KG1 (cell line): ENCODE measurements at regions not wholly inside any gene's neighbourhood (a gene's known extent, or its start where the extent isn't known, plus 50 kb on each side); places are given as distances from the start of the nearest gene placed in this dataset.

Source experiments
- DNase-seq: peaks from one replicate; lab custom pipeline; 2025; lab: John Stamatoyannopoulos, UW

DNA sequence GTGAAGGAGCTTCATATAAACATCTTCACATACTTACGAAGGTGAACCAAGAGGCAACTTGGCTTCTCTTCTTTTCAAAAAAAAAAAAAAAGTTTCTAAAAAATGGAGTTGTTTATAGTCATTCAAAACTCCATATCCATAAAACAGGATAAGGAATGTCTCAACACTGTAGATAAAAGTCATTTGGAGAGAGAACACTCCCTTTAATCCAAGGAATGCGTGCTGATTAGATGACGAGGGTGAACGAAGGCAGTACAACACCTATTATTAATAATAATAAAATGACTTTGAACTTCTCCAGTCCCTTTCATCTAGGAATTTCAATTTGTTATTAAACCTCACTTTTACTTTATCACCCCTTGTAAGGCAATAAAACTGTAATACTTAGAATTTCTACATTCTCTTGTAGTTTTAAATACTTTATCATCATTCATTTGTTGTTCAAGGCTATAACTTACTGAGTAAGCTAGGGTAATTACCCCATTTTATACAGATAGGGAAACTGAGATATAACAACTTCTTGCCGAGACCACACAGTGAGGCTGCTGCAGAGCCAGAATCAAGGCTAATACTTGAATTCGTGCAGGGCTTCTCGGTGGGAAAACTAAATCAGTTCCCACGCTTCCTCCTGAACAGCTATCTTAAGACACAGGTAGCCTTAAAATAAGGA is 377.1 kb downstream of the EFNA5 start:
- no peak for DNase-seq

DNA sequence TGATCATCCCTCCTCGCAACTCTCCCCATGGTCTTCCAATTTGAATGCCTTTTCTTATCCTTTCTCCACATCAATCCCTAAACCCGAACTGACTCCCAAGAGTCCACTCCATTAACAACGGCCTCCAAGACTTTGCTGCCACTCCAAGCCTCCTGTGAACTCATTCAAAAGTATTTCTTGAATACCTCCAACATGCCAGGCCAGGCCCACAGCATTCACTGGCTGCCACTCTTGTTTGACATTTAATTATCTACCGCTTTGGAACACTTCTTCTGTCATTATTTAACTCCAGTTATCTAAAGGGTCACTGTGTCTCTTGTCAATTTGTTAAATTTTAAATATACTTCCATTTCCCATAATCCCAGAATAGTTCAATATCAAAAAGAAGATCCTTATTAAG is 378.9 kb downstream of the EFNA5 start:
- DNase-seq, result no peak

GRCh38 chr5:107290780-107291398 is 379.8 kb downstream of the EFNA5 start:
- no peak for DNase-seq

- no peak for DNase-seq
Measured at GRCh38 chr5:107289030-107289714, 381.6 kb downstream of the EFNA5 start.

- DNase-seq, result no peak
Measured at GRCh38 chr5:107286447-107287098, 384.2 kb downstream of the EFNA5 start.

DNA sequence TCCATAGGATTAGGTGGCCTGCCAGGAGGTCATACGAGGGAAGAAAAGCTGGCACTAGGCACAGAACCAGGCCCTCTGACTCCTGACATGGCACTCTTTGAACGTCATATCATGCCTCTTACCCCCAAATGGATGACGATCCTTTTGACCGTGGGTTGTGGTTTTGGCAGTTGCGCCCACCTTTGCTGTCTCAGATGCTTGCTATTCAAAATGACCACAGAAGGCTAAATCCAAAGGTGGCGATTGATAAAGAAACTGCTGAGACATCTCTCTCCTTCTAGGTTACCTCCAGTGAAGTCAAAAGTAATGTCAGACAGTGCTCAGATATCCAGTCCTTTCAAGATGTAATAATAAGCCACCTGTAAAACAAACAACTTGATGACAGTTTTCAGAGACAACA is 385.0 kb downstream of the EFNA5 start:
- DNase-seq, result no peak

DNA sequence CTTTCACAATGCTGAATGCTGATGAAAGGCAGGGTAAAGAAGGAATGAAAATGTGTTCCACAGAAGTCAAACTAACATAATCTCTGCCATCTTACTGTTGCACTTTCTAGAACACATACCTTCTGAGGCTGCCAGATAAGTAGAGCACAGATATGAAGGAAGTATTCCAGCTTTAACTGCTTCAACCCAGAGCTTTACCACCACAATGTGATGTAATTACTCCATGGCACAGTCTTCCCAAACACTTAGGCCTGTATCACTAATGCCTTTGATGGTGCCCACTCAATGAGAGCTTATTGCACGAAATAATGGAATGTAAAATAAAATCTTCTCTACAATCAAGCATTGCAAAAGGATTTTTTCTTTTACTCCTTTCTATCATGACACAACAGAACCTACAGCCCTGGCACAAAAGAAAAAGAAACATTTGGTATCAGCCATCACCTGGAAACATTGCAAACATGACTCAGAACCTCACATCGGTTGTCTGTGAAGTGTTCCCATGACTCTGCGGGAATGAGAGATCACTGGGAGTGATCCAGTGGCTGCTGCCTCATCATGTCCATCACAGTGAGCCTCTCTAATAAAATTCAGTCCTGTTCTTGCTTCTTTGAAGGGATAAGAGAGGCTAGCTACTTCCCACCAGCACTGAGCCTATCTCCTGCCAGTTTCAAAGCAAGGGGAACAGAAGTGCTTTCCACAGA is 385.8 kb downstream of the EFNA5 start:
- DNase-seq, result no peak

DNA sequence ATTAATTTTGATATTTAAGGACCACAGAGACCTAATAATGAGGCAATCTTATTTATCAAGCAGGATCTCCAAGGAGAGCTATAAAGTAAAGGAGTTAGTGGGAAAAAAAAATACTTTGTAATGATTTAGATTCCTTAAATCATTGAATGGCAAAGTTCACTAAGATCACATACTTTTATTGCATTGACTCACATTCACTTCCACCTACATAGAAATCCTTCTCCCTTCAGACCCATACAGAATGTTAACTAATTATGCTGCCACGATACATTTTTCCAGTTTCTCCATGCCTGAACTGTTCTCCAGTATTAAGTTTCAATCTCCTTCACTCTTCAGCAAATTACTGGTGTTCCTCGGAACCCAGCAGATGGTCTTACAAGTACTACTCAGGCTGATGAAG is 388.7 kb downstream of the EFNA5 start:
- no peak for DNase-seq

GRCh38 chr5:107278774-107279173 is 392.0 kb downstream of the EFNA5 start:
- DNase-seq, result no peak

DNA sequence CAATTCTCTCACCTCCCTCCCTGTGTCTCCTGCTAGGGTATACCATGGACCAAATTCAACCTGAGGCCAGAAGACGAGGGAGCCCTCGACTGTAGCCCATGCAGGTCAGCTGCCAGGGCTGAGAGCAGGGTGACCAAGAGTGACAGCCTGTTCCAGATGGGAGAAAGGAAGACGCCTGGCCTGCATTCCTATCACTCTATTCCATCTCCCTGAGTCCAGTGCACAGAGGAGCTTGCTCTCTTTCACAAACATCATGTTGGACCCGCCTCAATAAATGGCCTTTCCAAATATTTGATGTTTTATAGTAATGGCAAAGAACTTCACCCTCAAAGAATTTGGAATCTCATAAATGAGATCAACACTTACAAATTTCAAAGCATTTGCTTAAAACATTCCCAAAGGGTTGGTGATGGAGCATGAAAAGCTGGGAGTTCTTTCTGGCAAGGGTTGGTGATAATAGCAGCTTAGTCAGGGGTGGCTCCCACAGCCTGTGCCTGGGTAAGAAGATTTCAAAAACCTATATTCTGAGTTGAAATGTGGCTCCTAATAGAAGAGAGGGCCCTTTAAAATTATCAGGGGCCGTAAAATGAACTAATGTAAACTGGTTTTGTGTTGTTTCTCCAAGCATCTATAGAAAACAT is 393.1 kb downstream of the EFNA5 start:
- no peak for DNase-seq

DNA sequence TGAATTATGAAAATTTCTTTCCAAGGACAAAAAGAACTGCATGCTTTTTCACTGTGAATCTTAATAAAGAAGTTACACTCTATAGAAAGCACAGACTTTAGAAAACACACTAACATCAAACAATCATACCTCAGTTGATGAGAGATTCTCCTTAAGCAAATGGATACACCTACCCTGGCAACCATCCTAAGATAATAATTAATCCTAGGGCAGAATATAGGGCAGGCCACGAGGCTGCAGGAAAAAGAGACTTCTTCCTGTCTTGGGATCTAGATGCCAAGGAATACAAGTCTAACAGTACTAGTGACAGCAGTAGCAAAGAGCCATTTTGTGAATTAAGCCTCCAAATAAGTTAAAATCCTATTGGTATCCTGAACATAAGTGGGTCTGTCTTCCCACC is 395.4 kb downstream of the EFNA5 start:
- DNase-seq, result no peak

DNA sequence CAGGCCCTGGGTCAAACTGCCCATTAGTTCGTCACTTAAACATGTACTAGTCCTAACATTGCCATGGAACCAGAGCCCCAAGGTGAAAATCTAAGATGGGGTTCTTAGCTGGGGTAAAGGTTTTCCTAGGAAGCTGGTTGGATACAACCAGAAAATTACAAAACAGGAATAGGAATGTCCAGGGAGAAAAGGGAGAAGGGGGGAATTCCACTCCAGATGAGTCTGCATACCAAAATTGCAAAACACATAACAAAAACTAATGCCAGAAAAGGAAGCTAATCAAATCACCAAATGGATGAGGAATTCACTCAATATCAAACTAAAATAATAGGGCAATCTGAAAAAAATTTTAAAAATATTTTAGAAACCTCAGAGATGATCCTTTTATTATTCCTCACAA is 396.2 kb downstream of the EFNA5 start:
- no peak for DNase-seq

DNA sequence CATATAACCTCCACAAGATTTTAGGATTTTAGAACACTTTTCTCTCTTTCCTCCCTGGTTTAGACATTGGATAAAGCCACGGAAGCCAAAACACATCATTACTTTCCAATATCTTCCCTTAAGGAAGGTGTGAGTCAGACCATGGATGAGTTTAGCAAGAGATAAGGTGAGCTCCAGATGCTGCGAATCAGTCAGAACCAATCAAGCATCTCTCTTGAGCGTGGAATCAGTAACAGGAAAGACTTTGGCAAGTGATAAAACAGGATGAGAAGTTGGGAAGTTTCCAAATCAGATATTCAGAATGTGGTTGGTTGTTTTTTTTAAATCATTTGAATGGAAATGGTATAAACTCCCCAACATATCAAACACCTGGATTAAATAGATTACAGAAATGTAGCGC is 397.8 kb downstream of the EFNA5 start:
- no peak for DNase-seq

- DNase-seq, result no peak
Measured at GRCh38 chr5:107272509-107272908, 398.2 kb downstream of the EFNA5 start.

GRCh38 chr5:107271682-107272350 is 398.9 kb downstream of the EFNA5 start:
- DNase-seq, result no peak

- no peak for DNase-seq
Measured at GRCh38 chr5:107270561-107270960, 400.2 kb downstream of the EFNA5 start.

DNA sequence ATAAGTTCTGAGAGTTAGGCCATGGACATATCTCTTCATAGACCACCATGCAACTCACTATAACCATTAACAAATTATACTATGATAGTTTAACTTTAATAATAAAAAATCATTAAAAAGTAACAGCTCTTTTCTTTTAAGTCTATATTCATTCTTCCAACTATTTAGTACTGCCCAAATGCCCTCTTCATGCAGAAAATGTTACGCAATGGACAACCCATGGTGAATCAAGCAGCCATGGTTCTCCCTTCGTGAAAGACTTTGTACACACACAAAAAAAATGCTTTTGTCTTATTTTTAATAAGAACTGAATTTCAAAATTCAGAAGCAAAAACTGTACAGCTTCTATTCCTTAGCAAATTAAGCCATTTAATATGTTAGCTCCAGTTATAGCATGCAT is 401.1 kb downstream of the EFNA5 start:
- no peak for DNase-seq

DNA sequence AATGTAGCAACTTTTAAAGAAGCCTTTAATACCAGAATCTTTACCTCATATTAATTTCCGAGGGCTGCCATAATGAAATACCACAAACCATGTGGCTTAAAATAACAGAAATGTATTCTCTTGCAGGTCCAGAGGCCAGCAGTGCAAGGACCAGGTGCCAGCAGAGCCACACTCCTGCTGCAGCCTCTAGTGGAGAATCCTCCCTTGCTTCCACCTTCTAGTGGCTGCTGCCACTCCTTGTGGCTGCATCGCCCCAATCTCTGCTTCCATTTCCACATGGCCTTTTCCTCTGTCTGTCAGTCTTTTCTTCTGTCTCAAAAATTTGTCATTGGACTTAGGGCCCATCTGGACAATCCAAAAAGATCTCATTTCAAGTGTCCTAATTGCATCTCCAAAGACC is 401.5 kb downstream of the EFNA5 start:
- no peak for DNase-seq

- no peak for DNase-seq
Measured at GRCh38 chr5:107268241-107268640, 402.5 kb downstream of the EFNA5 start.

DNA sequence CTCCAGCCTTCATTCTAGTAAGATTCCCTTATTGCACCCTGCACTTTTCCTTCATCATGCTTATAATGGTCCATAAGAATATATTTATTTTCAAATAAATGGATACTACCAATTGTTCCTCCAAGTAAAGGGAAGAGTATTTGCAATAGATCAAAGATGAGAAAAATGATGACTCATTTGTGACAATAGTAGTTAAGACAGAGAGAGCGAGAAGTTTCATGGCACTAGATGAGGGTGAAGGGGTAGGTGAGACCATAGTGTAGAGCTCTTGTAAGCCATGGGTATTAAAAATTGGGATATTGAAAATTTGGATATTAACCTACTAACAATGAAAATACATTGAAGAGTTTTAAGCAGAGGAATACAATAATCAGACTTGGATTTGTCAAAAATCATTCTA is 404.6 kb downstream of the EFNA5 start:
- no peak for DNase-seq

- no peak for DNase-seq
Measured at GRCh38 chr5:107265193-107265592, 405.5 kb downstream of the EFNA5 start.
